NT2/D1 (cell line): ENCODE measurements at regions not wholly inside any gene's neighbourhood (a gene's known extent, or its start where the extent isn't known, plus 50 kb on each side); places are given as distances from the start of the nearest gene placed in this dataset.

ENCODE experiments used
- DNase-seq: peaks from one replicate; pipeline ENCODE4 v3.0.0-alpha.2; 2011; ENCODE audit warnings: low read depth, low spot score
- H3K27me3 ChIP-seq: 2 replicates; pipeline ENCODE4 v1.6.0; 2011; ENCODE audit warnings: mild to moderate bottlenecking; ENCODE audit not compliant: insufficient read length, insufficient read depth
- H3K36me3 ChIP-seq: 2 replicates; pipeline ENCODE4 v1.6.1; 2011; ENCODE audit warnings: mild to moderate bottlenecking, low read length, mixed read lengths; ENCODE audit not compliant: insufficient read depth, insufficient read length
- H3K4me1 ChIP-seq: 2 replicates; pipeline ENCODE4 v1.5.1; 2011; ENCODE audit not compliant: insufficient read depth, insufficient read length
- H3K4me3 ChIP-seq: 2 replicates; pipeline ENCODE4 v1.5.1; 2011; ENCODE audit warnings: low read depth; ENCODE audit not compliant: insufficient read length
- H3K9ac ChIP-seq: 2 replicates; pipeline ENCODE4 v1.6.0; 2011; ENCODE audit warnings: low read depth; ENCODE audit not compliant: insufficient read length
- H3K9me3 ChIP-seq: 2 replicates; pipeline ENCODE4 v1.5.1; 2011; ENCODE audit warnings: mild to moderate bottlenecking, low read length; ENCODE audit not compliant: insufficient read depth
- SUZ12 ChIP-seq: IDR thresholded peaks from 2 replicates; pipeline ENCODE4 v1.6.1; 2011; ENCODE audit not compliant: insufficient read length, insufficient read depth; ENCODE audit errors: extremely low read depth
- YY1 ChIP-seq: IDR thresholded peaks from 2 replicates; pipeline ENCODE4 v1.6.1; 2011; ENCODE audit not compliant: insufficient read length, insufficient read depth
- ZNF274 ChIP-seq: IDR thresholded peaks from 2 replicates; pipeline ENCODE4 v1.6.1; 2011; ENCODE audit warnings: mild to moderate bottlenecking, low read depth, low read length

DNA sequence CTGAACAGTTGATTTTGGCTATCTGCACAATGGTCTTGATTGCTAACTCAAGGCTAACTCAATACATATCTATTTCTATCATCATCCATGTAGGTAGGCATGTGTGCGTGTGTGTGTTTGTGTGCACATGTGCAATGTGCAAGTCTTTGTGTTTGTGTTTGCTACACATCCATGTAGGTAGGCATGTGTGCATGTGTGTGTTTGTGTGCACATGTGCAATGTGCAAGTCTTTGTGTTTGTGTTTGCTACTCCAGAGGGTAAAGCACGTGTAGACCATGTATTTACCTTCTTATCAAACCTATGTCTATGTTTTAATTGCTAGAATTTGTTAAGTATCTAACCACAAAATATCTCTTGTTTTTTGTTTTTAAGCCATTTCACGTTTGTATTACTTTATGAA, 962.6 kb downstream of the LRFN5 start:
- Histone ChIP-seq H3K9me3 (peaks cover 16% of the 10 kb centered on the region; the same call in 1 of the 2 replicates), H3K4me3 (no peak overlapping the region), H3K4me1 (no peaks in the 10 kb centered on the region), H3K36me3 (no peaks in the 10 kb centered on the region), H3K27me3 (no peaks in the 10 kb centered on the region), H3K9ac (no peak overlapping the region)
- no peak for TF ChIP-seq YY1
- TF ChIP-seq ZNF274: no peak
- TF ChIP-seq SUZ12: no peak
- no peak for DNase-seq

DNA sequence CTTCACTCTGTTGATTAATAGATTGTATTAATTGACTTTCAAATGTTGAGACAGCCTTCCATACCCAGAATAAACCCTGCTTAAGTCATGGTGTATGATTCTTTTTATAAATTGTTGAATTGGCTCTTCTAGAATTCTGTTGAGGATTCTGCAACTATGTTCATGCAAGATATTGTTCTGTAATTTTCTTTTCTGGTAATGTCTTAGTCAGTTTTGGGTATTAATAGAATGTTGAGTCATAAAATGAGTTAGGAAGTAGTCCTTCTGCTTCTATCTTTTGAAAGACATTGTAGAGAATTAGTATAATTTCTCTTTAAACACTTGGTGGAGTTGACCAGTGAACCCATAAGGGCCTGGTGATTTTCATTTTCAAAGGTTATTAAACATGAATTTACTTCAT, 958.9 kb downstream of the LRFN5 start:
- no peaks in the 10 kb centered on the region for H3K9me3 ChIP-seq
- no peak overlapping the region for H3K4me3 ChIP-seq
- H3K27me3 ChIP-seq: no peaks in the 10 kb centered on the region
- H3K9ac ChIP-seq: no peak overlapping the region
- H3K4me1 ChIP-seq: no peaks in the 10 kb centered on the region
- no peaks in the 10 kb centered on the region for H3K36me3 ChIP-seq
- no peak for TF ChIP-seq YY1
- no peak for TF ChIP-seq SUZ12
- TF ChIP-seq ZNF274: no peak
- no peak for DNase-seq

DNA sequence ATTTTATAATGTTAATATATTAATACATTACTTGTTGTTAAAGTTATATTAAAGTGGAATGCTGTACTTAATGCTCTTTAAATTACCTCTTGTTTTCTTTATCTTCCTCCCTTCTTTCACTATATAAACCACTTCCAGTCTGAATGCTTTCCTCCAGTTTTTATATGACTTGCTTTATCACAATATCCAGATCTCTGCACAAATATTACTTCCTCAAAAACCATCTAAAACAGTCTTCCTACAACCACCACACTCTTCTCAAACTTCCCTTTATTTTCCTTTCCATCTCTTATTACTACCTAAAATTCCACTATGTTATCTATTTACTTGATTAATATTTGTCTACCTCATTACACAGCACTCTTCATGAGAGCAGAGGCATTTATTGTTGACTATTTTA, 956.6 kb downstream of the LRFN5 start:
- Histone ChIP-seq H3K9me3 (no peaks in the 10 kb centered on the region), H3K4me1 (no peaks in the 10 kb centered on the region), H3K9ac (no peak overlapping the region), H3K4me3 (no peak overlapping the region), H3K27me3 (no peaks in the 10 kb centered on the region), H3K36me3 (no peaks in the 10 kb centered on the region)
- no peak for TF ChIP-seq YY1
- TF ChIP-seq SUZ12: no peak
- no peak for TF ChIP-seq ZNF274
- no peak for DNase-seq

DNA sequence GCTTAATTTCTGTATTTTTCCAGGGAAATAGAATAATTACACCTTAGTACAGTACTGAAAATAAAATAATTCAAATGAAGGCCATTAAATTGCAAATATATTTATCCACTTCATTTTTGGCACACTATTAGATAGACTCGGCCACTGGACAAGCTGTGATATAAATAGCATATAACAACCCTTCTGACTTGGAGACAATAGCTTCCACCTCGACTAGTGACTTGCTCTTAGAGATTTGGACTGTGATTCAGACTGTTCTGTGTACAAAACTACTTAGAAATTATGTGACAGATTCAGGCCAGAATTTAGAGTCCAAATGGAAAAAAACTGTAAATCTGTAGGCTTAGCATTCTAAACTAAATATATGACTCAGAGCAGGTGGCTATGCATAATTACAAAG, 949.9 kb downstream of the LRFN5 start:
- no peak overlapping the region for H3K9ac ChIP-seq
- TF ChIP-seq YY1: no peak
- TF ChIP-seq SUZ12: no peak
- no peak for TF ChIP-seq ZNF274
- H3K4me3 ChIP-seq: no peak overlapping the region
- no peaks in the 10 kb centered on the region for H3K27me3 ChIP-seq
- DNase-seq: no peak
- H3K9me3 ChIP-seq: no peaks in the 10 kb centered on the region
- H3K4me1 ChIP-seq: no peaks in the 10 kb centered on the region
- no peaks in the 10 kb centered on the region for H3K36me3 ChIP-seq

DNA sequence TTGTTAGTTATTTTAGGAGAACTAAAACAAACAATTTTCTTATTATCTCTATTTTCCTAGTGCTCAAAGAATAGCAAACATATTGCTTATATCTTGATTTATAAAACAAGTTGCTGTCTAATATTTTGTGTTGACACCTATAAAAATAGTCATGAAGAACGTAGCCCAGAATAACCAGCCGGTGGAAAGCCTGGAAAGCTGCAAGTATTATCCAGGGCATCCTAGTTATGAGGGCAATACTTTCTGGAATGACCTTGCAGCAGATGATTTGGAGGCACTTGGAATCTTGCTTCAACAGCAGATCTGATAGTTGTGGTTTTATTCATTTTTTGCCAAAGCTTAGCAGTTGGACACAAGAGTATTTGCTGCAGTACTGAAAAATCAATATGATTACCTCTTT, 948.7 kb downstream of the LRFN5 start:
- DNase-seq: no peak
- no peaks in the 10 kb centered on the region for H3K27me3 ChIP-seq
- H3K4me1 ChIP-seq: no peaks in the 10 kb centered on the region
- TF ChIP-seq ZNF274: no peak
- no peak for TF ChIP-seq YY1
- TF ChIP-seq SUZ12: no peak
- H3K4me3 ChIP-seq: no peak overlapping the region
- no peaks in the 10 kb centered on the region for H3K9me3 ChIP-seq
- no peak overlapping the region for H3K9ac ChIP-seq
- H3K36me3 ChIP-seq: no peaks in the 10 kb centered on the region

DNA sequence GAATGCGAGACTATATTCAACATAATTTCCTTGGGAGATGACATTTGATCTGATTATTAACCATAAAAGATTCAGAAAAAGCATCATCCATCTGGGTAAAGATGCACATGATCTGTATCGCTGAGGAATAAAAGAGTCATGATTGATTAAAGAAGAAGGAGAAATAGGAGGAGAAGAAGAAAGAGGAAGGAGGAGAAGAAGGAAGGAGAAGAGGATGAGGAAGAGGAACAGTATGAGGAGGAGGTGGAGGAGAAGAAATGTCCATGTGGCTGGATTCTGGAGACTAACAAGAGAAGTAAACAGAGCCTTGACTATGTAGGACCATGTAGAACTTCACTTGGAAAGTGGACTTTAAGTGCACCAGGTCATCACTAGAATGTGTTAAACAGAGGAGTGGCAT, 947.4 kb downstream of the LRFN5 start:
- Histone ChIP-seq H3K9ac (no peak overlapping the region), H3K9me3 (no peaks in the 10 kb centered on the region), H3K27me3 (no peaks in the 10 kb centered on the region), H3K4me1 (no peaks in the 10 kb centered on the region), H3K36me3 (no peaks in the 10 kb centered on the region), H3K4me3 (no peak overlapping the region)
- no peak for DNase-seq
- no peak for TF ChIP-seq YY1
- TF ChIP-seq SUZ12: no peak
- TF ChIP-seq ZNF274: no peak

DNA sequence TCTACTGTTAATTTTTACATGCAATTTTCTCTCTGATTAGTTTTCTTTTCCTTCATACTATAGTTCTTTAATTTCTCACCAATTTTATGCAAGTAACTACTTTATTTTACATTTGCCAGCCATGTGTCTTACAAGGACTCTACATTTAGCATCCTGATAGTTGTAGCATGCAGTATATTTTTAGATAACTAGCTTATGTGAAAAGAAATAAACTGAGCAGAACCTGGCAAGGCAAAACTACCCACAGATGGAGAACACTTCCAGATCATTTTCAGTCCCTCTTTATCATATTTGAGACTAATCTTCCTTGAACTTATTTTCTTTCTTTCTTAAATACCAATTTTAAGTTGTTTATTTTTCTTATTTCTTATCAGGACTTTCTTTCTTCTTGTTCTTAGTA, 943.6 kb downstream of the LRFN5 start:
- Histone ChIP-seq H3K27me3 (no peaks in the 10 kb centered on the region), H3K4me3 (no peak overlapping the region), H3K36me3 (no peaks in the 10 kb centered on the region), H3K4me1 (no peaks in the 10 kb centered on the region), H3K9ac (no peak overlapping the region), H3K9me3 (0 out of 2 replicates have a peak, but pooled peaks cover 5% of the 10 kb centered on the region)
- DNase-seq: no peak
- no peak for TF ChIP-seq ZNF274
- no peak for TF ChIP-seq YY1
- no peak for TF ChIP-seq SUZ12
